ENCODE measurements at regions not wholly inside any gene's neighbourhood (a gene's known extent, or its start where the extent isn't known, plus 50 kb on each side); places are given as distances from the start of the nearest gene placed in this dataset.

GRCh38 chr3:16079519-16079918 lies 95.0 kb upstream of the GALNT15 start:
- DNase-seq: no peak

GRCh38 chr3:16081661-16082060 lies 92.8 kb upstream of the GALNT15 start:
- DNase-seq: no peak

GRCh38 chr3:16084887-16085286 lies 89.6 kb upstream of the GALNT15 start:
- DNase-seq: no peak

GRCh38 chr3:16085410-16085809 lies 89.1 kb upstream of the GALNT15 start:
- no peak for DNase-seq

GRCh38 chr3:16085884-16086608 lies 88.4 kb upstream of the GALNT15 start:
- no peak for DNase-seq

- no peak for DNase-seq
Measured at GRCh38 chr3:16086690-16087089, 87.8 kb upstream of the GALNT15 start.

- DNase-seq: no peak
Measured at GRCh38 chr3:16088496-16088895, 86.0 kb upstream of the GALNT15 start.

GRCh38 chr3:16089521-16089920 lies 85.0 kb upstream of the GALNT15 start:
- no peak for DNase-seq

- DNase-seq: no peak
Measured at GRCh38 chr3:16090024-16090423, 84.5 kb upstream of the GALNT15 start.

- DNase-seq: no peak
Measured at GRCh38 chr3:16090706-16091105, 83.8 kb upstream of the GALNT15 start.

- DNase-seq: no peak
Measured at GRCh38 chr3:16092923-16093322, 81.6 kb upstream of the GALNT15 start.

- DNase-seq: peak; percentile 6
Measured at GRCh38 chr3:16101295-16102186, 72.9 kb upstream of the GALNT15 start.

GRCh38 chr3:16102187-16102561 lies 72.3 kb upstream of the GALNT15 start:
- DNase-seq: no peak

GRCh38 chr3:16102905-16103364 lies 71.5 kb upstream of the GALNT15 start:
- no peak for DNase-seq

- no peak for DNase-seq
Measured at GRCh38 chr3:16103472-16103871, 71.0 kb upstream of the GALNT15 start.

- DNase-seq: no peak
Measured at GRCh38 chr3:16104156-16104555, 70.3 kb upstream of the GALNT15 start.

GRCh38 chr3:16106050-16106449 lies 68.4 kb upstream of the GALNT15 start:
- DNase-seq: no peak

GRCh38 chr3:16108424-16108823 lies 66.1 kb upstream of the GALNT15 start:
- no peak for DNase-seq

GRCh38 chr3:16109929-16110328 lies 64.6 kb upstream of the GALNT15 start:
- DNase-seq: no peak

GRCh38 chr3:16112910-16113504 lies 61.5 kb upstream of the GALNT15 start:
- DNase-seq: no peak

- DNase-seq: no peak
Measured at GRCh38 chr3:16113704-16114103, 60.8 kb upstream of the GALNT15 start.

- DNase-seq: no peak
Measured at GRCh38 chr3:16114429-16114828, 60.1 kb upstream of the GALNT15 start.

GRCh38 chr3:16114930-16115329 lies 59.5 kb upstream of the GALNT15 start:
- no peak for DNase-seq

- DNase-seq: no peak
Measured at GRCh38 chr3:16118396-16118795, 56.1 kb upstream of the GALNT15 start.
